GM18526 (cell line): ENCODE measurements at regions not wholly inside any gene's neighbourhood (a gene's known extent, or its start where the extent isn't known, plus 50 kb on each side); places are given as distances from the start of the nearest gene placed in this dataset.

Source experiments
- POLR2A ChIP-seq: IDR thresholded peaks from 3 replicates; pipeline ENCODE4 v1.6.1; 2011; ENCODE audit not compliant: insufficient read length; ENCODE audit errors: extremely low read depth

DNA sequence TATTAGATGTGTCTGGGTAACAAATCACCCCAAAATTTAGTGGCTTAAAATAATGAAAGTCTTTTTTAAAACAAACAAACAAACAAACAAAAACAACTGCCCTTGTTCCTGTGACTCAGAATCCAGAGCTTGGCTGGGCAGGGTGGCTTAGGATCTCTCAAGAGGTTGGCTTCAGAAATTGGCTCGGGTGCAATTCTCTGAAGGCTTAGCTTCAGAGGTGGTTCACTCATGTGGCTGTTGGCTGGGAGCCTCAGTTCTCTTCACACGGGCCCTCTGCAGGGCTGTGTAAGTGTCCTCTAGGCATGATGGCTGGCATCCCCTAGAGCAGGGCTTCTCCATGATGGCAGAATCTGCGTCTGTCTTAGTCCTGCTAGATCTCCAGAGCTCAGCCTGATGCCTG is 179.9 kb upstream of the BCOR start:
- TF ChIP-seq POLR2A: no peak

DNA sequence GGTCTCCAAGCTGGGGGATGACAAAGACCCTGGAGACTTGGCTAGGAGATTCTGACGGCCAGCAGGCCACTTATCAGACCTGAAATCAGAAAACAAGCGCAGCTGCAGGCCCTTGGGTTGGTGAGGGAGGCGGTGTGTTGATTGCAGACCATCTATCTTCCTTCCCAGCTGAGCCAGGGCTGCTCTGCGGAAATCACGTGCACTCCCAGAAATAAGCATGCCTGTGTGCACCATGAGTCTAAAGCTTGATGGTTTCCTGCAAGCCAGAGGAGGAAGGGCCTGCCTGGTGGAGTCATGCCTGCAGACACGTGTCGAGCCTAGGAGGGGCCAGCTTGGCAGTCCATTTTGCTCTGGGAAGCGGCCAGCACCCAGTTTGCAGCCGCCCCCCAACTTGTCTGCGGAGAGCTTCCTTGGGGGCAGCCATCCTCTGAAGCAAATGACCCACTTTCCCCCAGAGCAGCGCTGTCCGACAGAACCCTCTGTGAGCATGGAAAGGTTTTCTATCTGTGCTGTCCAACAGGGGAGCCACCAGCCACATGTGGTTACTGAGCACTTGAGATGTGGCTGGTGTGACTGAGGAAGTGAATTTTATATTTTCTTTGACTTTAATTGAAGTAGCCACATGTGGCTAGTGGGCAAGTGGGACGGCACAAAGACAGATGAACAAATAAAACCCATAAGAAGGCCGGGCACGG is 175.7 kb upstream of the BCOR start:
- no peak for TF ChIP-seq POLR2A

DNA sequence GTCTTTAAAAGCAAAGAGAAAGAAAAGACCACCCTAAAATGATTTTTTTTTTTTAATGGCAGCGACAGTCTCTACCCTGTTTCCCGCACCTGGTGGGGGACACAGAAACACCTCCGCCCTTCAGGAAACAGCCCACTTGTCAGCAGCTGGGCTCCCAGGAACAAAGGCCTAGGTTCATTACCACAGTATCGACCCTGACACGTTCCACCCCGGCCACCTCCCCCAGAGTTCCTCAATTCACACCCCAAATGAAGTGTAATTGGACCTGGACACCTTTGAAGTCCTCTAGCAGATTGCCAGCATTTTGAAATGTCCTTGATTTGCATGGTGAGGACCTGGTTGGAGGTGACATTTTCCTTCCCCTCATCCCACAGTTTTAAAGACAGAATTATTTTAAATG is 175.0 kb upstream of the BCOR start:
- TF ChIP-seq POLR2A: no peak

- TF ChIP-seq POLR2A: no peak
Measured at GRCh38 chrX:40272141-40272540, 174.4 kb upstream of the BCOR start.

DNA sequence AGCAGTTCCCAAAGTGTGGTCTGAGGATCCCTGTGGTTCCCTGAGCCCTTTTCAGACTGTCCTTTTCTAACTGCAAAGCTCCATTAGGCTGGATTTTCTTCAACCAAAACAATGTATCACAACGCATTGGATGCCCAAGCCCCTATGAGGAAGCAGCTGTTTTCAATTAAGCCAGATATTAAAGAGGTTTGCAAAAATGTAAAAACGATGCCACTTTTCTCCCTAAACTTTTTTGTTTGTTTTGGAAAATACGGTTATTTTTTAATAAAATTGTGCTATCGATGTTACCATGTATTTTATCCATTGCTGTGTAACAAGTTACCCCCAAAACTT is 170.4 kb upstream of the BCOR start:
- TF ChIP-seq POLR2A: no peak

GRCh38 chrX:40267334-40268187 is 169.8 kb upstream of the BCOR start:
- no peak for TF ChIP-seq POLR2A

DNA sequence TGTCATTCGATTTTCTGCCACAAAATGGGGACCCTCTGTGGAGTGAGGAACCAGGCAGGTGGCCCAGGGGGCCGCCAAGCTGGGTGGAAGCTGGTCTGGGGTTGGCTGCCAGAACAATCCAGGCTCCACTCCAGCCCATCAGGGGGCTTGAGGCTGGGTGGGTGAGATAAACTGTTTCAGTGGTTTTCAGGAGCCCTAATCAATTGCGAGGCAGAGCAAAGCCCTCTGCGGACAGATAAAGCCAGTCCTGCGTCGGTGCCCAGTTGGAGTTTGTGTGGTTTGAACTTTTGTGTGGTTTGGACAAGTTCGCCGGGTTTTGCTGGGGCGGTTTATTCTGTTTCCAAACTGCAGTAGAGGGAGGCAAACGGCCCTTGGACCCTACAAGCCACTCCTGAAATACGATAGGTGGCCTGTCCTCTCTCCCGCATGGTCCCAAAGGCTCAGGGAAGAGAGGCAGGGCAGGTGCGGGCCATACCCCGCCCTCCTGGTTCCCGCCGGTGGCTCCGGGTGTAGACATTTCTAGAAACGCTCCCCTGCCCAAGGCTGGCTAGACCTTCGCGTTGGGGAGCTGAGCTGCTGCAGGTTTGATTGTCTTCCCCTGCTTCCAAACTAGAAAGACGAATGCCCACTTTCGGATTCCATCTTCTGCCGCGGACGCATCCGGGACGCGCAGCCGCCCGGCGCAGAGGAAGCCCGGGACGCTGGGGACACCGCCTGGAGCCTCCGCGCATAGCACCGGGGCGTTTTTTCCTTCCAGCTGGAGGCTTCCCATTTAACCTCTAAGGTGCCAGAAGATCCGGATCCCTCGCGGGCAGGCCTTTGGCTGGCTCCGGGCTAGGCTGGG is 169.0 kb upstream of the BCOR start:
- TF ChIP-seq POLR2A: no peak

DNA sequence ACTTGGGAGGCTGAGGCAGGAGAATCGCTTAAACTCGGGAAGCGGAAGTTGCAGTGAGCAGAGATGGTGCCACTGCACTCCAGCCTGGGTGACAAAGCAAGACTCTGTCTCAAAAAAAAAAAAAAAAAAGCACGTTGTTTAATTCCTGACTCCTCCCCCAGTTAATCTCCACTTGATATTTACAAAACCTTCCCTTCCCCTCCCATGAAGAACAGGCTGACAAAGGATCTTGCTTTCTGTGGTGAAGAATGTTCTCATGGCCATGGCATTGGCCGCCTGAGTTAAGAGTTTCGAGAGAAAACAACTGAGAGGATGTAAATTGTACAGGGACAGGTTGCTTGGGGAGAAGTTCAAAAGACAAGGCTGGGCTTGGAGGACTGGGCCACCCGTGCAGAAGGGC is 168.2 kb upstream of the BCOR start:
- TF ChIP-seq POLR2A: no peak

DNA sequence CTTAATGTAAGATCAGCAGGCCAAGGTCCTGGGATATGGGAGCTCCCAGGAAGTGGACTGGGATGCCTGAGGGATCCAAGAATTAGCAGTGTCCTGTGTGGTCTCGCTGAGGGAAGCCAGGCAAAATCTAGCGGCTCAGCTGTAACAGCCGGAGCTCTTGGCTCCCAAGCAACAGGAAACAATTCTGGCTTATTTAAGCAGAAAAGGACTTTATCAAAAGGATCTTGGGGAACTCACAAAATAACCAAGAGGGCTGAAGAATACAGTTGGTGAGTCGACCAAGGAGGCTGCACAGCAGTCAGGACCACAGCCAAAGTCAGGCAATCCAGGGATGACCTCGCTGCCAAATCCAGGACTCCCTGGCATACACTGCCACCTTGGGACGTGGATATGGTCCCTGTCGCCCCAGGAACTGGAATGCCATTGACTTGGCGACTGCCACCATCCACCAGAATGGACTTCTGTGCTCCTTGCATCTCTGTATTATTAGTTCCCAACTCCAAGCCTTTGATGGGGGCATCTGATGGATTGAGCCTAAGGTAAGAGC is 165.3 kb upstream of the BCOR start:
- TF ChIP-seq POLR2A: no peak

GRCh38 chrX:40262157-40263013 is 164.6 kb upstream of the BCOR start:
- TF ChIP-seq POLR2A: no peak

DNA sequence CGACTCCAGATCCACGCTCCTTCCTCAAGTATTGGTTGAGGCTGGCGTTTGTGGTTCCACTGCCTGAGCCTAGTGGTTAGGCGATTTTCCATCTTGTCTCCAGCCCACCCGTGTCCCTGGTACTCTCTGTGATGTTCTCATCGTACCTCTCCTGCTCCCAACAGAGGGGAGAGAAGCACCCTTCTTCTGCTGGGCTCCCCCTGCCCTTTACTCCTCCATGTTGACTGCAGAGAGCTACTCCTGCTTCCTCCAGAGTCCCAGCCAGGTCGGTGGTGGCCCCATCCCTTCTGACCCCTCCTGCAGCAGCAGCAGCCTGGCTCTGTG is 164.0 kb upstream of the BCOR start:
- TF ChIP-seq POLR2A: no peak

GRCh38 chrX:40260146-40260747 is 162.5 kb upstream of the BCOR start:
- TF ChIP-seq POLR2A: no peak

GRCh38 chrX:40258909-40259308 is 161.2 kb upstream of the BCOR start:
- TF ChIP-seq POLR2A: no peak

GRCh38 chrX:40253771-40254170 is 156.0 kb upstream of the BCOR start:
- TF ChIP-seq POLR2A: no peak
